ENCODE measurements at regions not wholly inside any gene's neighbourhood (a gene's known extent, or its start where the extent isn't known, plus 50 kb on each side); places are given as distances from the start of the nearest gene placed in this dataset.

- peaks cover 0 to 4% (median 2%) of the 10 kb centered on the region in 7 donors for H3K9me3 Mint-ChIP-seq
- no peak for DNase-seq
- intact Hi-C loops (cut with micrococcal nuclease) = no loop called here
- no peak overlapping the region for H2AFZ ChIP-seq (ENCODE audit: insufficient read depth, low read depth, low read length, poor library complexity, severe bottlenecking)
- no peak overlapping the region for H3K4me3 ChIP-seq (replicated peaks in 1 of 3; ENCODE audit: low read depth in 2 of 3, low read length in 3 of 3)
- WGBS (ENCODE audit: insufficient coverage) = 100% methylated on average over 1 of the region's 1 CpG
- no peaks in the 10 kb centered on the region for H3K36me3 Mint-ChIP-seq
- H3K9me3 ChIP-seq (replicated peaks in 1 of 2; ENCODE audit: control insufficient read depth in 1 of 2, insufficient read depth in 1 of 2, low read length in 2 of 2) = no peaks in the 10 kb centered on the region
- H3K27ac ChIP-seq (ENCODE audit: low read depth in 1 of 2, low read length in 2 of 2) = no peak overlapping the region
- no peak overlapping the region for H3K9ac ChIP-seq (ENCODE audit: insufficient read depth, low read length, poor library complexity, severe bottlenecking)
- no peaks in the 10 kb centered on the region for H3K27me3 ChIP-seq (ENCODE audit: control insufficient read depth in 2 of 2, insufficient read depth in 2 of 2, low read length in 2 of 2)
- no peak overlapping the region for H3K4me3 Mint-ChIP-seq
- H3K36me3 ChIP-seq (replicated peaks in 1 of 2; ENCODE audit: control insufficient read depth in 1 of 2, insufficient read depth in 2 of 2, low read length in 2 of 2) = no peaks in the 10 kb centered on the region
- H3K4me1 Mint-ChIP-seq = no peaks in the 10 kb centered on the region
- H3K27ac Mint-ChIP-seq = no peak overlapping the region
- H4K20me1 ChIP-seq (ENCODE audit: insufficient read depth, low read length) = no peaks in the 10 kb centered on the region
- peaks cover 0 to 4% (median 0%) of the 10 kb centered on the region in 3 donors for H3K27me3 Mint-ChIP-seq (ENCODE audit: low read depth in 3 of 3)
- no peak overlapping the region for H3K4me2 ChIP-seq (replicated peaks; ENCODE audit: extremely low read depth, low read length, poor library complexity, severe bottlenecking)
- no peaks in the 10 kb centered on the region for H3K79me2 ChIP-seq (ENCODE audit: insufficient read depth, low read length)
- no peak for TF ChIP-seq CTCF (IDR thresholded peaks at IDR 0.05)
- H3K4me1 ChIP-seq (ENCODE audit: control insufficient read depth in 1 of 2, insufficient read depth in 2 of 2, low read length in 2 of 2) = no peaks in the 10 kb centered on the region
These were observed 454.9 kb downstream of the BTBD3 start for GRCh38 chr20:12372557-12372956.

GRCh38 chr20:12375967-12376366, 458.3 kb downstream of the BTBD3 start:
- intact Hi-C loops (cut with micrococcal nuclease) = no loop called here
- H3K9me3 Mint-ChIP-seq = peaks cover 0 to 7% (median 2%) of the 10 kb centered on the region in 7 donors
- Histone ChIP-seq H3K79me2 (ENCODE audit: insufficient read depth, low read length) (no peaks in the 10 kb centered on the region), H3K27ac (ENCODE audit: low read depth in 1 of 2, low read length in 2 of 2) (no peak overlapping the region), H3K4me1 (ENCODE audit: control insufficient read depth in 1 of 2, insufficient read depth in 2 of 2, low read length in 2 of 2) (no peaks in the 10 kb centered on the region), H2AFZ (ENCODE audit: insufficient read depth, low read depth, low read length, poor library complexity, severe bottlenecking) (no peak overlapping the region), H3K4me3 (replicated peaks in 1 of 3; ENCODE audit: low read depth in 2 of 3, low read length in 3 of 3) (no peak overlapping the region), H3K36me3 (replicated peaks in 1 of 2; ENCODE audit: control insufficient read depth in 1 of 2, insufficient read depth in 2 of 2, low read length in 2 of 2) (no peaks in the 10 kb centered on the region), H3K27me3 (ENCODE audit: control insufficient read depth in 2 of 2, insufficient read depth in 2 of 2, low read length in 2 of 2) (no peaks in the 10 kb centered on the region), H4K20me1 (ENCODE audit: insufficient read depth, low read length) (no peaks in the 10 kb centered on the region), H3K9me3 (replicated peaks in 1 of 2; ENCODE audit: control insufficient read depth in 1 of 2, insufficient read depth in 1 of 2, low read length in 2 of 2) (peaks cover 4 to 10% of the 10 kb centered on the region in 2 donors), H3K9ac (ENCODE audit: insufficient read depth, low read length, poor library complexity, severe bottlenecking) (no peak overlapping the region), H3K4me2 (replicated peaks; ENCODE audit: extremely low read depth, low read length, poor library complexity, severe bottlenecking) (no peak overlapping the region)
- no peaks in the 10 kb centered on the region for H3K4me1 Mint-ChIP-seq
- H3K27ac Mint-ChIP-seq = no peak overlapping the region
- no peak for TF ChIP-seq CTCF (IDR thresholded peaks at IDR 0.05)
- no peak overlapping the region for H3K4me3 Mint-ChIP-seq
- no peaks in the 10 kb centered on the region for H3K36me3 Mint-ChIP-seq
- H3K27me3 Mint-ChIP-seq (ENCODE audit: low read depth in 3 of 3) = peaks cover 0 to 4% (median 0%) of the 10 kb centered on the region in 3 donors
- DNase-seq = no peak

Data from CD14-positive monocyte (primary cell).